ENCODE measurements at regions not wholly inside any gene's neighbourhood (a gene's known extent, or its start where the extent isn't known, plus 50 kb on each side); places are given as distances from the start of the nearest gene placed in this dataset.

DNA sequence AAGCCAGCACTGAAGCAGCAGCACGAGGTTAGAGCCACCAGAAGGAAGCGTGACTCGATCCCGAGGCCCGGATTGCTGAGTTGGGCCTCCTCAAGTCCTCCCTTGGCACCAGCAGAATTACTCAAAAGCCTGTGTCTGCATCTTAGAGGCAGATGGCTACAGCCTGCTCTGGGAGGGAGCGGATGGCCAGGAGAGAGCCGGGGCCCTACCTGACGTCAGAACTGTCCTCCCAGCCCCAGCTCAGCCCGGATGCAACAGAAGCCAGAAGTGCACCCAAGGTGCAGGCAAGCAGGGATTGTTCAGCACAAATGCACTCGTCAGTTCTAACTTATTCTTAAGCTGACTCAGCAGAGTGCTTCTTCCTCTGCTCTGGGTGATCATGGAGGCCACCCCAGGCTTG lies 155.5 kb upstream of the RPS6KA2 start:
- no peaks in the 10 kb centered on the region for H3K79me1 ChIP-seq (ENCODE audit: insufficient read depth, low read depth, low read length, poor library complexity, severe bottlenecking)
- no peak overlapping the region for H3K18ac ChIP-seq (ENCODE audit: insufficient read length, low read depth, low read length)
- no CpG with 5 or more reads among the region's 10 CpGs for WGBS (ENCODE audit: extremely low coverage, insufficient read length, low lambda C conversion rate)

More for the DNA sequence above, 155.5 kb upstream of the RPS6KA2 start:
- peaks cover 0 to 2% of the 10 kb centered on the region in 2 experiments; a peak in 1 of 4 replicates for H3K4me1 Mint-ChIP-seq
- Histone ChIP-seq H2BK120ac (ENCODE audit: low read depth, low read length, poor library complexity, severe bottlenecking) (no peak overlapping the region), H3K23me2 (ENCODE audit: insufficient read length, low read depth, low read length, poor library complexity, severe bottlenecking) (no peaks in the 10 kb centered on the region), H2BK12ac (ENCODE audit: insufficient read length, low read depth, low read length) (no peak overlapping the region), H3K27ac (ENCODE audit: insufficient read length, low read depth, low read length) (no peak overlapping the region), H4K8ac (replicated peaks; ENCODE audit: insufficient read length, low read depth, low read length) (no peak overlapping the region), H2BK20ac (ENCODE audit: low read depth, low read length, poor library complexity, severe bottlenecking) (no peak overlapping the region), H3K23ac (ENCODE audit: insufficient read length, low read depth, low read length) (no peak overlapping the region), H3K79me2 (ENCODE audit: insufficient read depth, low read length) (no peaks in the 10 kb centered on the region), H4K20me1 (ENCODE audit: control insufficient read depth, insufficient read depth, insufficient read length) (no peaks in the 10 kb centered on the region), H2AK5ac (ENCODE audit: insufficient read length, low read length) (no peak overlapping the region), H3K27me3 (ENCODE audit: insufficient read depth, low read length) (no peaks in the 10 kb centered on the region), H3K4me1 (ENCODE audit: insufficient read depth, low read length) (no peaks in the 10 kb centered on the region), H2BK5ac (ENCODE audit: insufficient read length, low read length) (no peak overlapping the region), H3K9ac (ENCODE audit: extremely low read depth, insufficient read length, low read length) (no peak overlapping the region), H3T11ph (ENCODE audit: low read length) (no peak overlapping the region), H3K9me3 (ENCODE audit: control insufficient read depth, low read depth, low read length) (no peaks in the 10 kb centered on the region), H3K14ac (ENCODE audit: insufficient read depth, low read length) (no peak overlapping the region), H3K56ac (ENCODE audit: insufficient read length, low read depth, low read length) (no peak overlapping the region), H4K5ac (ENCODE audit: insufficient read length, low read depth, low read length) (no peak overlapping the region), H2AFZ (ENCODE audit: low read length) (no peak overlapping the region), H4K91ac (ENCODE audit: insufficient read length, low read depth, low read length) (no peak overlapping the region), H3K4me2 (ENCODE audit: insufficient read depth, insufficient read length, low read length) (no peak overlapping the region), H2BK15ac (ENCODE audit: low read depth, low read length) (no peak overlapping the region), H3K4ac (ENCODE audit: low read depth, low read length) (no peak overlapping the region)
- H3K4me3 Mint-ChIP-seq = no peak overlapping the region
- DNase-seq = no peak
- peaks cover under 1 to 4% of the 10 kb centered on the region in 2 experiments; a peak in 2 of 5 replicates for H3K9me3 Mint-ChIP-seq
- H3K27me3 Mint-ChIP-seq (ENCODE audit: low read depth) = no peaks in the 10 kb centered on the region
- TF ChIP-seq, protein P1, sequence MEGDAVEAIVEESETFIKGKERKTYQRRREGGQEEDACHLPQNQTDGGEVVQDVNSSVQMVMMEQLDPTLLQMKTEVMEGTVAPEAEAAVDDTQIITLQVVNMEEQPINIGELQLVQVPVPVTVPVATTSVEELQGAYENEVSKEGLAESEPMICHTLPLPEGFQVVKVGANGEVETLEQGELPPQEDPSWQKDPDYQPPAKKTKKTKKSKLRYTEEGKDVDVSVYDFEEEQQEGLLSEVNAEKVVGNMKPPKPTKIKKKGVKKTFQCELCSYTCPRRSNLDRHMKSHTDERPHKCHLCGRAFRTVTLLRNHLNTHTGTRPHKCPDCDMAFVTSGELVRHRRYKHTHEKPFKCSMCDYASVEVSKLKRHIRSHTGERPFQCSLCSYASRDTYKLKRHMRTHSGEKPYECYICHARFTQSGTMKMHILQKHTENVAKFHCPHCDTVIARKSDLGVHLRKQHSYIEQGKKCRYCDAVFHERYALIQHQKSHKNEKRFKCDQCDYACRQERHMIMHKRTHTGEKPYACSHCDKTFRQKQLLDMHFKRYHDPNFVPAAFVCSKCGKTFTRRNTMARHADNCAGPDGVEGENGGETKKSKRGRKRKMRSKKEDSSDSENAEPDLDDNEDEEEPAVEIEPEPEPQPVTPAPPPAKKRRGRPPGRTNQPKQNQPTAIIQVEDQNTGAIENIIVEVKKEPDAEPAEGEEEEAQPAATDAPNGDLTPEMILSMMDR (conservative IDR thresholded peaks at IDR 0.05) = no peak
- H3K36me3 Mint-ChIP-seq (ENCODE audit: insufficient read depth in 1 of 3, low read depth in 3 of 3) = peaks cover 0 to 3% (median under 1%) of the 10 kb centered on the region in 3 experiments; a peak in 2 of 7 replicates
- H3K27ac Mint-ChIP-seq = no peak overlapping the region

Measured in H9 (cell line).